Caco-2 (cell line): ENCODE measurements at regions not wholly inside any gene's neighbourhood (a gene's known extent, or its start where the extent isn't known, plus 50 kb on each side); places are given as distances from the start of the nearest gene placed in this dataset.

Experiments
- BruUV-seq: library from RNA; stranded (reverse); fragments of 400-500 nt; replicated peaks from 2 replicates; lab custom pipeline; 2021; lab: Mats Ljungman, UMichigan
- CTCF ChIA-PET: fragments of 300-600 bp; sonication (Branson Sonifier 250); formaldehyde crosslinking; loops from one replicate; lab custom pipeline; 2022; ENCODE audit warnings: antibody characterized with exemption; lab: Charles Lee
- POLR2A ChIA-PET: fragments of 300-600 bp; sonication (Branson Sonifier 250); formaldehyde crosslinking; loops from one replicate; lab custom pipeline; 2022; ENCODE audit warnings: antibody characterized with exemption; lab: Charles Lee
- DNase-seq, 2 experiments: peaks; one replicate each; pipeline versions ENCODE4 v3.0.0 to v3.0.0-alpha.2; 2020 to 2022
- H3K27me3 ChIP-seq: replicated peaks from 2 replicates; pipeline ENCODE4 v1.6.0; 2011; ENCODE audit warnings: low read length; ENCODE audit not compliant: control insufficient read depth, insufficient read depth
- H3K36me3 ChIP-seq: 2 replicates; pipeline ENCODE4 v1.5.1; 2011; ENCODE audit warnings: low read length; ENCODE audit not compliant: control insufficient read depth, insufficient read depth
- H3K4me1 ChIP-seq: fragments of 250-450 bp; sonication (Bioruptor Pico); 2 replicates; pipeline ENCODE4 v1.5.1; 2020; ENCODE audit warnings: mild to moderate bottlenecking
- H3K4me3 ChIP-seq: 2 replicates; pipeline ENCODE4 v1.5.1; 2011; ENCODE audit warnings: low read depth, mild to moderate bottlenecking, control low read depth, low read length
- H3K9me3 ChIP-seq: fragments of 250-450 bp; sonication (Bioruptor Pico); 2 replicates; pipeline ENCODE4 v1.5.1; 2020; ENCODE audit warnings: mild to moderate bottlenecking, moderate library complexity
- H3K27ac Mint-ChIP-seq: one replicate; pipeline ENCODE4 v1.8.0; 2022; ENCODE audit warnings: mixed read lengths; ENCODE audit not compliant: unreplicated experiment
- H3K27me3 Mint-ChIP-seq: one replicate; pipeline ENCODE4 v1.8.0; 2022; ENCODE audit warnings: mixed read lengths; ENCODE audit not compliant: insufficient read depth, unreplicated experiment
- H3K36me3 Mint-ChIP-seq: one replicate; pipeline ENCODE4 v1.8.0; 2022; ENCODE audit warnings: mild to moderate bottlenecking, mixed read lengths; ENCODE audit not compliant: insufficient read depth, unreplicated experiment
- H3K4me1 Mint-ChIP-seq: one replicate; pipeline ENCODE4 v1.8.0; 2022; ENCODE audit warnings: low read depth, mixed read lengths; ENCODE audit not compliant: unreplicated experiment
- H3K4me3 Mint-ChIP-seq: one replicate; pipeline ENCODE4 v1.8.0; 2022; ENCODE audit warnings: mild to moderate bottlenecking, moderate library complexity, mixed read lengths; ENCODE audit not compliant: unreplicated experiment
- H3K9me3 Mint-ChIP-seq: one replicate; pipeline ENCODE4 v1.8.0; 2022; ENCODE audit warnings: mixed read lengths; ENCODE audit not compliant: unreplicated experiment
- intact Hi-C: fragments of 100-400 bp; cut with micrococcal nuclease; formaldehyde crosslinking; loops from one replicate; pipeline ENCODE4 v1.10.0; 2022; ENCODE audit not compliant: unreplicated experiment
- TF ChIP-seq, protein P1 (sequence below), 2 experiments: fragments of 200-600 bp in 1 of 2; IDR thresholded peaks; 1 replicate in 1 of 2; 2 replicates in 1 of 2; pipeline versions ENCODE4 v1.5.1 to v1.8.0; 2011 to 2022; ENCODE audit warnings: antibody characterized with exemption in 1 of 2, control low read depth in 1 of 2, inconsistent platforms in 1 of 2, low read depth in 1 of 2, low read length in 1 of 2, mild to moderate bottlenecking in 1 of 2, moderate library complexity in 1 of 2; ENCODE audit not compliant: insufficient read depth in 1 of 2, severe bottlenecking in 1 of 2, unreplicated experiment in 1 of 2

DNA sequence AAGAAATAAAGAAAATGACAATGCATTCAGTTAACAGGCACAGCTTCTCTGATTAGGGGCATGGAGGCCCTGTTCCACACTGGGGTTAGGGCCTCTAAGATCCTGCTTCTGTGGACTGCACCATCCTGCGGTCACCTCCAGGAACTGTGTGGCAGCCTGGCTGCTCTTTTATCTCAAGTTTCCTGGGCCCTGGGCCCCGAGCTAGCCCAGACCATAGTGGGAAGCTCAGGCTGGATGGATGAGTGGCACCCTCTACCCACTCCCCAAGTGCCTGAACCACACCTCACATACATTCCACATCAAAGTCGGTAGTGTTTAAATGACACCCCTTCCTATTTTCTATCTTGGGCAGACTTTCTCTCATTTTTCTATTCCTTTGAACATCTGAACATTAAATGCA, 461.5 kb upstream of the MKI67 start:
- Histone ChIP-seq H3K4me1 (no peaks in the 10 kb centered on the region), H3K27me3 (no peaks in the 10 kb centered on the region), H3K9me3 (no peaks in the 10 kb centered on the region; the same call in 1 of the 2 replicates), H3K36me3 (no peaks in the 10 kb centered on the region), H3K4me3 (no peak overlapping the region)
- Mint-ChIP-seq H3K4me1 (no peaks in the 10 kb centered on the region), H3K4me3 (no peak overlapping the region), H3K27me3 (no peaks in the 10 kb centered on the region), H3K36me3 (no peaks in the 10 kb centered on the region), H3K9me3 (peaks cover 14% of the 10 kb centered on the region), H3K27ac (no peak overlapping the region)
- CTCF ChIA-PET = no interaction called here
- intact Hi-C loops = no loop called here
- POLR2A ChIA-PET = no interaction called here
- no TSS peak for BruUV-seq
- TF ChIP-seq, protein P1, sequence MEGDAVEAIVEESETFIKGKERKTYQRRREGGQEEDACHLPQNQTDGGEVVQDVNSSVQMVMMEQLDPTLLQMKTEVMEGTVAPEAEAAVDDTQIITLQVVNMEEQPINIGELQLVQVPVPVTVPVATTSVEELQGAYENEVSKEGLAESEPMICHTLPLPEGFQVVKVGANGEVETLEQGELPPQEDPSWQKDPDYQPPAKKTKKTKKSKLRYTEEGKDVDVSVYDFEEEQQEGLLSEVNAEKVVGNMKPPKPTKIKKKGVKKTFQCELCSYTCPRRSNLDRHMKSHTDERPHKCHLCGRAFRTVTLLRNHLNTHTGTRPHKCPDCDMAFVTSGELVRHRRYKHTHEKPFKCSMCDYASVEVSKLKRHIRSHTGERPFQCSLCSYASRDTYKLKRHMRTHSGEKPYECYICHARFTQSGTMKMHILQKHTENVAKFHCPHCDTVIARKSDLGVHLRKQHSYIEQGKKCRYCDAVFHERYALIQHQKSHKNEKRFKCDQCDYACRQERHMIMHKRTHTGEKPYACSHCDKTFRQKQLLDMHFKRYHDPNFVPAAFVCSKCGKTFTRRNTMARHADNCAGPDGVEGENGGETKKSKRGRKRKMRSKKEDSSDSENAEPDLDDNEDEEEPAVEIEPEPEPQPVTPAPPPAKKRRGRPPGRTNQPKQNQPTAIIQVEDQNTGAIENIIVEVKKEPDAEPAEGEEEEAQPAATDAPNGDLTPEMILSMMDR (IDR thresholded peaks at IDR 0.05; ENCODE audit: insufficient read depth in 1 of 2, low read depth in 1 of 2, low read length in 1 of 2, severe bottlenecking in 1 of 2, unreplicated experiment in 1 of 2) = no peak
- DNase-seq = no peak

DNA sequence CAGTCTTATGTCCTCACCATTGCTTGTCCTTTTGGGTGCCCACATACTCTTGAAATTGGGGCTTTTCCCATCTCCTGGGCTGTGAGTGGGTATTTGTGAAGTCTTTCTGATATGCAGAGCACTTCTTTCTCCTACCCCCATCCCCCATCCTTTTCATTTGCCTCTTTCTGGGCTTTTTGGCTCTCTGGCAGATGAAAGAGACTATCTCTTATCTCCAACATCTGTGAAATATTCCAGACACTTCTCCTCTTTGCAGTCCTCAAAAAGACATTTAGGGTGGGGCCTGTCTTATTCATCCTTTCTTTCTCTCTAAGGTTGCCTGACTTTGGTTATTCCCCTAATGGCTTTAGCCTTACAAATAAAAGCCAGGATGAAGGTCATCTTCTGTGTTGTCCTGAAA, 462.2 kb upstream of the MKI67 start:
- Mint-ChIP-seq H3K36me3 (no peaks in the 10 kb centered on the region), H3K4me3 (no peak overlapping the region), H3K27me3 (no peaks in the 10 kb centered on the region), H3K27ac (no peak overlapping the region), H3K4me1 (no peaks in the 10 kb centered on the region), H3K9me3 (peaks cover 7% of the 10 kb centered on the region)
- DNase-seq = no peak
- no peaks in the 10 kb centered on the region for H3K4me1 ChIP-seq
- TF ChIP-seq, protein P1 (IDR thresholded peaks at IDR 0.05; ENCODE audit: insufficient read depth in 1 of 2, low read depth in 1 of 2, low read length in 1 of 2, severe bottlenecking in 1 of 2, unreplicated experiment in 1 of 2) = no peak
- no peak overlapping the region for H3K4me3 ChIP-seq
- H3K36me3 ChIP-seq = no peaks in the 10 kb centered on the region
- intact Hi-C loops = no loop called here
- H3K27me3 ChIP-seq = no peaks in the 10 kb centered on the region
- BruUV-seq = no TSS peak
- no peaks in the 10 kb centered on the region; the same call in 1 of the 2 replicates for H3K9me3 ChIP-seq
- ChIA-PET CTCF (no interaction called here), POLR2A (no interaction called here)

DNA sequence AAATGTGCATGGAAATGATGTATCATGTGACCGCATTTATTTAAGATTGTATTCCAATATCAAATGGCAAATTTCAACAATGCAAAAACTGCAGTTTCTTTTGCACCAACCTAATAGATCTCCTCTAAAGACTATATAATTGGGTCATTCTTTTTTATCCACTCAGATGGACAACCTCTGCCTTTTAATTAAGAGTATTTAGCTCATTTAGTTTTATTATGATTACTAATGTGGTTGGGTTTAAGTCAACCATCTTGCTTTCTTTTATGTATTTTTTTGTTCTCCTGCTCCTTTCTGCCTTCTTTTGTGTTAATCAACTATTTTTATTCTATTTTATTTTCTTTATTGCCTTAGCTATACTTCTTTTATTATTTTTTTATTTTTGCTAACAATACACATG, 468.5 kb upstream of the MKI67 start:
- no peaks in the 10 kb centered on the region for H3K4me1 ChIP-seq
- intact Hi-C loops = no loop called here
- ChIA-PET POLR2A (no interaction called here), CTCF (no interaction called here)
- no peak overlapping the region for H3K4me3 ChIP-seq
- H3K27ac Mint-ChIP-seq = no peak overlapping the region
- TF ChIP-seq, protein P1 (IDR thresholded peaks at IDR 0.05; ENCODE audit: insufficient read depth in 1 of 2, low read depth in 1 of 2, low read length in 1 of 2, severe bottlenecking in 1 of 2, unreplicated experiment in 1 of 2) = no peak
- DNase-seq = no peak
- no peaks in the 10 kb centered on the region for H3K36me3 ChIP-seq
- no peaks in the 10 kb centered on the region for H3K27me3 ChIP-seq
- H3K27me3 Mint-ChIP-seq = peaks cover 6% of the 10 kb centered on the region
- no peaks in the 10 kb centered on the region for H3K9me3 Mint-ChIP-seq
- no peaks in the 10 kb centered on the region for H3K36me3 Mint-ChIP-seq
- H3K9me3 ChIP-seq = no peaks in the 10 kb centered on the region
- no peaks in the 10 kb centered on the region for H3K4me1 Mint-ChIP-seq
- no peak overlapping the region for H3K4me3 Mint-ChIP-seq
- no TSS peak for BruUV-seq
